Common myeloid progenitor, CD34-positive (primary cell): ENCODE measurements at regions not wholly inside any gene's neighbourhood (a gene's known extent, or its start where the extent isn't known, plus 50 kb on each side); places are given as distances from the start of the nearest gene placed in this dataset.
A peak's percentile ranks its signal among the peaks of the same experiment; 100 is the strongest.
"Not testable (repeated sequence)": the region's sequence is repeated elsewhere in the genome, so short reads cannot be mapped to it uniquely, and the experiment has no call there.

Experiments
- CTCF ChIA-PET: fragments of 350-600 bp; sonication (Branson Sonifier 250); formaldehyde crosslinking; loops from one replicate; lab custom pipeline; 2021; ENCODE audit warnings: antibody characterized with exemption; lab: Charles Lee
- POLR2A ChIA-PET: fragments of 350-600 bp; sonication (Branson Sonifier 250); formaldehyde crosslinking; loops from one replicate; lab custom pipeline; 2021; ENCODE audit warnings: antibody characterized with exemption; lab: Charles Lee
- DNase-seq, 3 donors: peaks; one replicate each; pipeline versions ENCODE4 v3.0.0 to v3.0.0-alpha.2; 2013
- H3K27ac ChIP-seq, 2 experiments: 1 replicate in 1 of 2; 2 replicates in 1 of 2; pipeline ENCODE4 v1.7.0; 2013; ENCODE audit warnings: inconsistent platforms in 2 of 2, low read length in 2 of 2, mild to moderate bottlenecking in 2 of 2, low read depth in 1 of 2, moderate library complexity in 1 of 2; ENCODE audit not compliant: severe bottlenecking in 2 of 2, insufficient read depth in 1 of 2, poor library complexity in 1 of 2
- H3K27me3 ChIP-seq, 5 experiments: replicated peaks in 2 of 5; 1 replicate in 3 of 5; 2 replicates in 2 of 5; pipeline versions ENCODE4 v1.6.1 to v1.7.0; 2013; ENCODE audit warnings: low read length in 4 of 5, mild to moderate bottlenecking in 2 of 5, moderate library complexity in 2 of 5, inconsistent platforms in 1 of 5; ENCODE audit not compliant: insufficient read depth in 5 of 5, control insufficient read depth in 4 of 5
- H3K36me3 ChIP-seq, 4 experiments: 1 replicate in 2 of 4; 2 replicates in 2 of 4; pipeline versions ENCODE4 v1.6.1 to v1.7.0; 2013; ENCODE audit warnings: low read length in 3 of 4, control low read depth in 1 of 4, mild to moderate bottlenecking in 1 of 4; ENCODE audit not compliant: control insufficient read depth in 4 of 4, insufficient read depth in 4 of 4
- H3K4me1 ChIP-seq, 4 experiments: 1 replicate in 3 of 4; 2 replicates in 1 of 4; pipeline versions ENCODE4 v1.6.1 to v1.7.1; 2013; ENCODE audit warnings: low read length in 3 of 4, mild to moderate bottlenecking in 3 of 4, control low read depth in 1 of 4, inconsistent platforms in 1 of 4, moderate library complexity in 1 of 4; ENCODE audit not compliant: control insufficient read depth in 4 of 4, insufficient read depth in 4 of 4; ENCODE audit errors: control extremely low read depth in 1 of 4
- H3K4me3 ChIP-seq, 7 experiments: 1 replicate in 4 of 7; 2 replicates in 3 of 7; pipeline versions ENCODE4 v1.5.1 to v1.7.0; 2013; ENCODE audit warnings: mild to moderate bottlenecking in 7 of 7, low read length in 6 of 7, moderate library complexity in 6 of 7, inconsistent platforms in 2 of 7, low read depth in 2 of 7, control low read depth in 1 of 7; ENCODE audit not compliant: insufficient read depth in 4 of 7, control insufficient read depth in 1 of 7; ENCODE audit errors: extremely low read depth in 1 of 7
- H3K9me3 ChIP-seq, 5 experiments: 1 replicate in 4 of 5; 2 replicates in 1 of 5; pipeline versions ENCODE4 v1.6.1 to v1.7.1; 2013; ENCODE audit warnings: low read length in 4 of 5, mild to moderate bottlenecking in 2 of 5, inconsistent platforms in 1 of 5, low read depth in 1 of 5, moderate library complexity in 1 of 5; ENCODE audit not compliant: control insufficient read depth in 4 of 5, insufficient read depth in 2 of 5; ENCODE audit errors: control extremely low read depth in 1 of 5
- WGBS: methylation state at CpG from one replicate; pipeline ENCODE4 v1.1.5; 2013; ENCODE audit not compliant: insufficient coverage; 5-methylcytosine and 5-hydroxymethylcytosine counted together

GRCh38 chr17:26936645-26937044 is 357.3 kb upstream of the WSB1 start:
- H3K4me3 ChIP-seq, H3K27ac ChIP-seq, POLR2A ChIA-PET, CTCF ChIA-PET, H3K36me3 ChIP-seq, H3K4me1 ChIP-seq, H3K27me3 ChIP-seq, DNase-seq: not testable (repeated sequence)
- peaks cover 0 to 45% (median 33%) of the 10 kb centered on the region in 5 experiments for H3K9me3 ChIP-seq
- 79% methylated on average over 4 of the region's 4 CpGs for WGBS

DNA sequence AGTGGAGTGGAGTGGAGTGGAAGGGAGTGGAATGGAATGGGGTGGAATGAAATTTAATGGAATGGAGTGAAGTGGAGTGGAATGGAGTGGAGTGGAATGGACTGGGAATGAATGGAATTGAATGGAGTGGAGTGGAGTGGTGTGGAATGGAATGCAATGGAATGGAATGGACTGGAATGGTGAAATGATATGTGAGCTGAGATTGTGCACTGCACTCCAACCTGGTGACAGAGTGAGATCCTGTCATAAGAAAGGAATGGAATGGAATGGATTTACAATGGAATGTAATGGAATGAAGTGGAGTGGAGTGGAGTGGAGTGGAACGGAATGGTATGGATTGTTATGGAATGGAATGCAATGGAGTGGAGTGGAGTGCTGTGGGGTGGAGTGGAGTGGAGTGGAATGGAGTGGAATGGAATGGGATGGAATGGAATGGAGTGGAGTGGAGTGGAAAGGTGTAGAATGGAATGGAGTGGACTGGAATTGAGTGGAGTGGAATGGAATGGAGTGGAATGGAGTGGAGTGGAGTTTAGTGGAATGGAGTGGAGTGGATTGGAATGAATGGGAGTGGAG is 356.1 kb upstream of the WSB1 start:
- DNase-seq, H3K36me3 ChIP-seq, POLR2A ChIA-PET, H3K27ac ChIP-seq, H3K4me3 ChIP-seq, CTCF ChIA-PET, H3K4me1 ChIP-seq, H3K27me3 ChIP-seq: not testable (repeated sequence)
- peaks cover 0 to 45% (median 33%) of the 10 kb centered on the region in 5 experiments for H3K9me3 ChIP-seq
- 29% methylated on average over 1 of the region's 1 CpG for WGBS

- H3K9me3 ChIP-seq, result peaks cover 0 to 45% (median 33%) of the 10 kb centered on the region in 5 experiments
Observed at GRCh38 chr17:26939755-26940154, 354.2 kb upstream of the WSB1 start.

DNA sequence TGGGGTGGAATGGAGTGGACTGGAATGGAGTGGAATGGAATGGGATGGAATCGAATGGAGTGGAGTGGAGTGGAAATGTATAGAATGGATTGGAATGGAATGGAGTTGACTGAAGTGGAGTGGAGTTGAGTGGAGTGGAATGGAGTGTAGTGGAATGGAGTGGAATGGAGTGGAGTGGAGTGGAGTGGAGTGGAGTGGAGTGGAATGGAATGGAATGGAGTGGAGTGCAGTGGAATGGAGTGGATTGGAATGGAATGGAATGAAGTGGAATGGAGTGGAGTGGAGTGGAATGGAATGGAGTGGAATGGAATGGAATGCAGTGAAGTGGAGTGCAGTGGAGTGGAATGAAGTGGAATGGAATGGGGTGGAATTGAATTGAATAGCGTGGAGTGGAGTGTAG is 353.3 kb upstream of the WSB1 start:
- H3K4me3 ChIP-seq, H3K27me3 ChIP-seq, H3K4me1 ChIP-seq, CTCF ChIA-PET, H3K27ac ChIP-seq, POLR2A ChIA-PET, DNase-seq, H3K36me3 ChIP-seq: not testable (repeated sequence)
- peaks cover 0 to 45% (median 33%) of the 10 kb centered on the region in 5 experiments for H3K9me3 ChIP-seq
- 50% methylated on average over 2 of the region's 2 CpGs for WGBS

More at GRCh38 chr17:26939755-26940154, 354.2 kb upstream of the WSB1 start:
- H3K4me1 ChIP-seq, POLR2A ChIA-PET, H3K36me3 ChIP-seq, H3K27me3 ChIP-seq, DNase-seq, H3K4me3 ChIP-seq, H3K27ac ChIP-seq, CTCF ChIA-PET: not testable (repeated sequence)
- WGBS, result 87% methylated on average over 8 of the region's 8 CpGs

GRCh38 chr17:26962255-26963162 is 331.4 kb upstream of the WSB1 start:
- Histone ChIP-seq H3K27me3 (peaks cover 0 to 20% (median 0%) of the 10 kb centered on the region in 5 experiments), H3K27ac (no peak overlapping the region), H3K4me3 (no peak overlapping the region), H3K36me3 (no peaks in the 10 kb centered on the region), H3K4me1 (no peaks in the 10 kb centered on the region), H3K9me3 (peaks cover 0 to 8% (median 0%) of the 10 kb centered on the region in 5 experiments)
- 41% methylated on average over 66 of the region's 91 CpGs for WGBS
- peak in 2 of 3 donors; percentile 11 to 19 for DNase-seq
- ChIA-PET POLR2A (no interaction called here), CTCF (no interaction called here)

GRCh38 chr17:26963163-26963503 is 330.8 kb upstream of the WSB1 start:
- ChIA-PET CTCF (no interaction called here), POLR2A (no interaction called here)
- H3K27ac ChIP-seq, result no peak overlapping the region
- peaks cover 0 to 8% (median 0%) of the 10 kb centered on the region in 5 experiments for H3K9me3 ChIP-seq
- DNase-seq, result no peak
- no peaks in the 10 kb centered on the region for H3K36me3 ChIP-seq
- H3K4me1 ChIP-seq, result no peaks in the 10 kb centered on the region
- WGBS, result 45% methylated on average over 25 of the region's 26 CpGs
- H3K27me3 ChIP-seq, result peaks cover 0 to 20% (median 0%) of the 10 kb centered on the region in 5 experiments
- no peak overlapping the region for H3K4me3 ChIP-seq
